ENCODE measurements at regions not wholly inside any gene's neighbourhood (a gene's known extent, or its start where the extent isn't known, plus 50 kb on each side); places are given as distances from the start of the nearest gene placed in this dataset.

DNA sequence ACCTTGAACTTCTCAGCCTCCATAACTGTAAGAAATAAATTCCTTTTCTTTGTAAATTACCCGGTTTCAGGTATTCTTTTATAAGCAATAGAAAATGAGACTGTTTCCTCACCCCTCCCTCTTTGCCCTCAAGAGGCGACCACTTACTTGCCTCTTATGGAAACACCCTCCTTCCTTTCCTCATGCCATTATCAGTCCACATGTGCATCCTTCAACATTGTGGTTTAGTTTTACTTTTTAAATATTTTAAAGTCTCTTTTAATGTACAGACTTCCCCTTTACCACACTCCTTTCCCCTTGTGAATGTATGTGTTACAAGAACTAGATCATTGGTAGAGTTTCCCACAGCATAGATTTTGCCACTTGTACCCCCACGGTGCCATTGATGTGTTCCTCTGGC, 202.4 kb upstream of the SIX2 start:
- no peak overlapping the region for H3K4ac ChIP-seq (ENCODE audit: low read depth, low read length)
- no peak overlapping the region for H4K12ac ChIP-seq (ENCODE audit: low read depth, low read length)
- H4K8ac ChIP-seq (ENCODE audit: low read depth, low read length), result no peak overlapping the region
- no CpG with 5 or more reads among the region's 3 CpGs for WGBS (ENCODE audit: extremely low coverage, insufficient coverage, insufficient read length)
- H3K4me3 ChIP-seq (ENCODE audit: low read depth, low read length), result no peak overlapping the region
- no peak overlapping the region for H2BK12ac ChIP-seq (ENCODE audit: low read length)
- no peaks in the 10 kb centered on the region for H3K4me1 ChIP-seq (ENCODE audit: control insufficient read depth in 1 of 2, insufficient read depth in 2 of 2, low read length in 2 of 2)
- no peak overlapping the region for H3K18ac ChIP-seq (ENCODE audit: low read length)
- H3K9ac ChIP-seq (ENCODE audit: low read length), result no peak overlapping the region
- no peaks in the 10 kb centered on the region for H3K79me2 ChIP-seq (ENCODE audit: control insufficient read depth, insufficient read depth, low read length, poor library complexity)
- H4K91ac ChIP-seq (ENCODE audit: low read depth, low read length), result no peak overlapping the region
- H2AFZ ChIP-seq (ENCODE audit: insufficient read depth, low read length, poor library complexity), result no peak overlapping the region
- no peaks in the 10 kb centered on the region for H3K9me3 ChIP-seq (ENCODE audit: insufficient read depth, low read depth, low read length)
- no peaks in the 10 kb centered on the region for H3K79me1 ChIP-seq (ENCODE audit: low read length)
- DNase-seq, result no peak
- no peak overlapping the region for H3K4me2 ChIP-seq (ENCODE audit: low read length)
- no peak overlapping the region for H3K27ac ChIP-seq (ENCODE audit: low read depth, low read length)
- H2BK120ac ChIP-seq (ENCODE audit: insufficient read depth, low read length, poor library complexity), result no peak overlapping the region
- H3K27me3 ChIP-seq (ENCODE audit: insufficient read depth, low read length), result no peaks in the 10 kb centered on the region
- H2AK5ac ChIP-seq (ENCODE audit: low read length), result no peak overlapping the region
- H3K14ac ChIP-seq (ENCODE audit: low read length), result no peak overlapping the region
- no peaks in the 10 kb centered on the region for H3K36me3 ChIP-seq (ENCODE audit: control insufficient read depth in 1 of 2, insufficient read depth in 2 of 2, low read length in 2 of 2)
- no peak overlapping the region for H3K23ac ChIP-seq (ENCODE audit: low read length)
- H2BK5ac ChIP-seq (ENCODE audit: low read depth, low read length, poor library complexity), result no peak overlapping the region

DNA sequence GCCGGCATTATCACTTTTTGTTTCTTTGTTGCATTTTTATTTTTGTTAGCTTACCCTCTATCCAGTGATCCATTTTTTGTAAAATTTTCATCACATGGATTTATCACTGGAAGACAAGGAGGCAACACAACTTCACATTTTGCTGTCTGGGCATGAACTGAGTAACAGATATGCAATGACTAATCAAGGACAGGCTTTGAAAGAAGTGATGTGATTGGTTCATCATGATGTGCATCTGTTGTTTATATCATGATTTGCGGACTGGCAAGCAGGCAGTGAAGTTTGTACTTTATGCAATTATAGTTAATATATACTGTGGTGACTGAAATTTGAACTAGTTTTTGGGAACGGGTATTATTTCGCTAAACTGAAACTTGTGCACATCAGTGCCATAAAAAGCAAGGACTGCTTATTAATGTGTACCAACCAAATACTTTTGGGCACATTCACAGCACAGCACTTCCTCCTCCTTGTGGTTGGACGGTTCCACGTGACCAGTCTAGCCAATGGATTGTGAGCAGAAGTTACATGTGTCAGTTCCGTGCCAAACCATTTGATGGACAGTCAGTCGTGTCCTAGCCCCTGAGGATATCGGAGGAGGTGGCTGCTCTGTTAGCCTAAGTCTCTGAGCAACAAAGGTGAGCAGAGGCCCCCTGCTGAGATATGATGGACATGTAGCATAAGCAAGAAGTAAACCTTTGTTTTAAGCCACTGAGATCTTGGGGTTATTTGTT, 201.4 kb upstream of the SIX2 start:
- Histone ChIP-seq H4K91ac (ENCODE audit: low read depth, low read length) (no peak overlapping the region), H3K23ac (ENCODE audit: low read length) (no peak overlapping the region), H3K4me2 (ENCODE audit: low read length) (no peak overlapping the region), H3K18ac (ENCODE audit: low read length) (no peak overlapping the region), H4K8ac (ENCODE audit: low read depth, low read length) (no peak overlapping the region), H3K9ac (ENCODE audit: low read length) (no peak overlapping the region), H3K4ac (ENCODE audit: low read depth, low read length) (no peak overlapping the region), H3K79me2 (ENCODE audit: control insufficient read depth, insufficient read depth, low read length, poor library complexity) (no peaks in the 10 kb centered on the region), H2BK120ac (ENCODE audit: insufficient read depth, low read length, poor library complexity) (no peak overlapping the region), H2AFZ (ENCODE audit: insufficient read depth, low read length, poor library complexity) (no peak overlapping the region), H4K12ac (ENCODE audit: low read depth, low read length) (no peak overlapping the region), H2AK5ac (ENCODE audit: low read length) (no peak overlapping the region), H3K27ac (ENCODE audit: low read depth, low read length) (no peak overlapping the region), H2BK5ac (ENCODE audit: low read depth, low read length, poor library complexity) (no peak overlapping the region), H3K27me3 (ENCODE audit: insufficient read depth, low read length) (no peaks in the 10 kb centered on the region), H3K79me1 (ENCODE audit: low read length) (no peaks in the 10 kb centered on the region), H3K4me1 (ENCODE audit: control insufficient read depth in 1 of 2, insufficient read depth in 2 of 2, low read length in 2 of 2) (no peaks in the 10 kb centered on the region), H2BK12ac (ENCODE audit: low read length) (no peak overlapping the region), H3K14ac (ENCODE audit: low read length) (no peak overlapping the region), H3K9me3 (ENCODE audit: insufficient read depth, low read depth, low read length) (no peaks in the 10 kb centered on the region), H3K36me3 (ENCODE audit: control insufficient read depth in 1 of 2, insufficient read depth in 2 of 2, low read length in 2 of 2) (no peaks in the 10 kb centered on the region), H3K4me3 (ENCODE audit: low read depth, low read length) (no peak overlapping the region)
- no peak for DNase-seq
- WGBS (ENCODE audit: extremely low coverage, insufficient coverage, insufficient read length), result no CpG with 5 or more reads among the region's 9 CpGs

DNA sequence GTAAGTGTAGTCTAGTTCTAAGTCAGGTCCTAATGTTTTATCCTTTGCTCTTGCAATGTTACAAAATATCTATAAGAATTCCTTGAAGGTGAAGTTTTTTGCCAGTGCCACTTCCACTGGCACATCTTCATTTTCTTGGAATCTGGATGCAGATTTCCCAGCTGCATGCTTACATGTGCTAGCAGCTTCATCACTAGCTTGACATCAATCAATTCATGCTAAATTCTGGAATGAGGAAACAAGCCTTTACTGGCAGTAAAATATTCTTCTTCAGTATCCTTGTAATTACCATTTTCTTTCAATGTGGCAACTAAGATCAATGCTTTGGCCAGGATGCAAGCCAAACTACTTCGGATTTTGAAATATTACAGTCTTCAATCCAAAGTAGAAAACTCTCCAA, 200.6 kb upstream of the SIX2 start:
- Histone ChIP-seq H2BK12ac (ENCODE audit: low read length) (no peak overlapping the region), H3K79me1 (ENCODE audit: low read length) (no peaks in the 10 kb centered on the region), H3K27me3 (ENCODE audit: insufficient read depth, low read length) (no peaks in the 10 kb centered on the region), H3K4ac (ENCODE audit: low read depth, low read length) (no peak overlapping the region), H3K14ac (ENCODE audit: low read length) (no peak overlapping the region), H3K9me3 (ENCODE audit: insufficient read depth, low read depth, low read length) (no peaks in the 10 kb centered on the region), H3K18ac (ENCODE audit: low read length) (no peak overlapping the region), H2BK120ac (ENCODE audit: insufficient read depth, low read length, poor library complexity) (no peak overlapping the region), H2BK5ac (ENCODE audit: low read depth, low read length, poor library complexity) (no peak overlapping the region), H3K9ac (ENCODE audit: low read length) (no peak overlapping the region), H3K36me3 (ENCODE audit: control insufficient read depth in 1 of 2, insufficient read depth in 2 of 2, low read length in 2 of 2) (no peaks in the 10 kb centered on the region), H3K4me2 (ENCODE audit: low read length) (no peak overlapping the region), H4K8ac (ENCODE audit: low read depth, low read length) (no peak overlapping the region), H3K27ac (ENCODE audit: low read depth, low read length) (no peak overlapping the region), H3K23ac (ENCODE audit: low read length) (no peak overlapping the region), H3K79me2 (ENCODE audit: control insufficient read depth, insufficient read depth, low read length, poor library complexity) (no peaks in the 10 kb centered on the region), H4K91ac (ENCODE audit: low read depth, low read length) (no peak overlapping the region), H4K12ac (ENCODE audit: low read depth, low read length) (no peak overlapping the region), H3K4me1 (ENCODE audit: control insufficient read depth in 1 of 2, insufficient read depth in 2 of 2, low read length in 2 of 2) (no peaks in the 10 kb centered on the region), H3K4me3 (ENCODE audit: low read depth, low read length) (no peak overlapping the region), H2AFZ (ENCODE audit: insufficient read depth, low read length, poor library complexity) (no peak overlapping the region), H2AK5ac (ENCODE audit: low read length) (no peak overlapping the region)
- DNase-seq, result no peak
- WGBS (ENCODE audit: extremely low coverage, insufficient coverage, insufficient read length), result no CpG with 5 or more reads among the region's 1 CpG

GRCh38 chr2:45209302-45209701, 200.1 kb upstream of the SIX2 start:
- Histone ChIP-seq H2BK12ac (ENCODE audit: low read length) (no peak overlapping the region), H3K4me2 (ENCODE audit: low read length) (no peak overlapping the region), H3K14ac (ENCODE audit: low read length) (no peak overlapping the region), H3K79me2 (ENCODE audit: control insufficient read depth, insufficient read depth, low read length, poor library complexity) (no peaks in the 10 kb centered on the region), H3K4ac (ENCODE audit: low read depth, low read length) (no peak overlapping the region), H3K18ac (ENCODE audit: low read length) (no peak overlapping the region), H3K27me3 (ENCODE audit: insufficient read depth, low read length) (no peaks in the 10 kb centered on the region), H3K36me3 (ENCODE audit: control insufficient read depth in 1 of 2, insufficient read depth in 2 of 2, low read length in 2 of 2) (no peaks in the 10 kb centered on the region), H3K27ac (ENCODE audit: low read depth, low read length) (no peak overlapping the region), H3K4me1 (ENCODE audit: control insufficient read depth in 1 of 2, insufficient read depth in 2 of 2, low read length in 2 of 2) (no peaks in the 10 kb centered on the region), H2BK120ac (ENCODE audit: insufficient read depth, low read length, poor library complexity) (no peak overlapping the region), H4K8ac (ENCODE audit: low read depth, low read length) (no peak overlapping the region), H2AK5ac (ENCODE audit: low read length) (no peak overlapping the region), H3K4me3 (ENCODE audit: low read depth, low read length) (no peak overlapping the region), H3K79me1 (ENCODE audit: low read length) (no peaks in the 10 kb centered on the region), H4K12ac (ENCODE audit: low read depth, low read length) (no peak overlapping the region), H3K9ac (ENCODE audit: low read length) (no peak overlapping the region), H2BK5ac (ENCODE audit: low read depth, low read length, poor library complexity) (no peak overlapping the region), H2AFZ (ENCODE audit: insufficient read depth, low read length, poor library complexity) (no peak overlapping the region), H3K23ac (ENCODE audit: low read length) (no peak overlapping the region), H3K9me3 (ENCODE audit: insufficient read depth, low read depth, low read length) (no peaks in the 10 kb centered on the region), H4K91ac (ENCODE audit: low read depth, low read length) (no peak overlapping the region)
- whole genome bisulfite sequencing (ENCODE audit: extremely low coverage, insufficient coverage, insufficient read length), result no CpG with 5 or more reads among the region's 5 CpGs
- no peak for DNase-seq

All from trophoblast cell (in vitro differentiated cells and primary cell).